VCaP (cell line): ENCODE measurements at regions not wholly inside any gene's neighbourhood (a gene's known extent, or its start where the extent isn't known, plus 50 kb on each side); places are given as distances from the start of the nearest gene placed in this dataset.

Experiments
- H3K27ac ChIP-seq: fragments of 450-650 bp; 2 replicates; pipeline ENCODE4 v1.5.1; 2017
- CTCF ChIP-seq: fragments of 450-650 bp; conservative IDR thresholded peaks from 2 replicates; pipeline ENCODE4 v1.5.1; 2017; ENCODE audit warnings: mild to moderate bottlenecking, moderate library complexity

GRCh38 chr5:117010574-117010973 is 436.0 kb upstream of the SEMA6A start:
- no peak for TF ChIP-seq CTCF

GRCh38 chr5:116998024-116998423 is 423.4 kb upstream of the SEMA6A start:
- no peak overlapping the region for H3K27ac ChIP-seq
- no peak for TF ChIP-seq CTCF

More at GRCh38 chr5:117010574-117010973, 436.0 kb upstream of the SEMA6A start:
- no peak overlapping the region for H3K27ac ChIP-seq

DNA sequence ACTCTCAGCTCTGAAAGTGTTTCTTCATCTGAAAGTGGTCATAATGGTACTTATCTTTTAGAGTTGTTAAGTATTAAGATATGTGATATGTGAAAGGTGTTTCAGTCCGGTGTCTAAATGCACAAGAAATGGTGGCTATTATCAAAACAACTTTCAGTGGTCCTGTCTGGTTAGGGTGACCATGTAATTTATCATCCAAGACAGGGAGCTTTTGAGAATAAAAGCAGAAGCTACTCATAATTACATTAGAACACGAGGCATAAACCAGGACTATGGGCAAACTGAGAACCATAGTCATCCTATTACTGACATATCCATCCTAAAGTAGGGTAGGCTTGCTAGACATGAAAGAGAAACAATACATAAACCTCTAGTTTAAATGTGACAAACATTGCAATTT is 418.1 kb upstream of the SEMA6A start:
- no peak overlapping the region for H3K27ac ChIP-seq
- no peak for TF ChIP-seq CTCF

- no peak for TF ChIP-seq CTCF
- no peak overlapping the region for H3K27ac ChIP-seq
Observed at GRCh38 chr5:116989995-116990394, 415.4 kb upstream of the SEMA6A start.

DNA sequence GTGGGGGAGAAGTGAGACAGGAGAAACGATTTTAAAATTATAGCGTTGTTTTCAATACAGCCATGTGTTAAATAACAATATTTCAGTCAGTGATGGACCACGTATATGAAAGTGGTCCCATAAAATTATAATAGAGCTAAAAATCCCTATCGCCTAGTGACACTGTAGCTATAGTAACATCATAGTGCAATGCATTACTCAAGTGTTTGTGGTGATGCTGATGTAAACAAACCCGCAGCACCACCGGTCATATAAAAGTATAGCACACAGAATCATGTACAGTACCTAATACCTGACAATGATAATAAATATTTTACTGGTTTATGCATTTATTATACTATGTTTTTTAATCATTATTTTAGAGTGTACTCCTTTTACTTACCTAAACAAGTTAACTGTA is 407.4 kb upstream of the SEMA6A start:
- no peak overlapping the region for H3K27ac ChIP-seq
- no peak for TF ChIP-seq CTCF

- no peak for TF ChIP-seq CTCF
- H3K27ac ChIP-seq: no peak overlapping the region
Observed at GRCh38 chr5:116980581-116980980, 406.0 kb upstream of the SEMA6A start.

- H3K27ac ChIP-seq: no peak overlapping the region
Observed at GRCh38 chr5:116976767-116977166, 402.1 kb upstream of the SEMA6A start.

More at GRCh38 chr5:116976767-116977166, 402.1 kb upstream of the SEMA6A start:
- no peak for TF ChIP-seq CTCF
